ENCODE measurements at regions not wholly inside any gene's neighbourhood (a gene's known extent, or its start where the extent isn't known, plus 50 kb on each side); places are given as distances from the start of the nearest gene placed in this dataset.

- no peak overlapping the region for H3K4me3 ChIP-seq (ENCODE audit: control insufficient read depth in 2 of 3, extremely low read depth in 1 of 3, insufficient read depth in 2 of 3, low read depth in 1 of 3, low read length in 3 of 3)
- DNase-seq (ENCODE audit: low read depth, low spot score) (no peak), FAIRE-seq (no peak)
- no peaks in the 10 kb centered on the region for H4K20me1 ChIP-seq (ENCODE audit: control insufficient read depth, extremely low read depth, insufficient read depth, low read length)
- dilution Hi-C loops (cut with MboI; ENCODE audit: extremely low pct_ligation_motif_present, low sequenced_read_pairs), result no loop called here
- H3K36me3 ChIP-seq (ENCODE audit: control insufficient read depth in 2 of 2, extremely low read depth in 1 of 2, insufficient read depth in 2 of 2, low read length in 2 of 2), result no peaks in the 10 kb centered on the region
- no peak overlapping the region for H2AFZ ChIP-seq (ENCODE audit: control insufficient read depth, low read length)
- no peak overlapping the region for H3K9ac ChIP-seq (ENCODE audit: control insufficient read depth, extremely low read depth, insufficient read depth, low read length)
- TF ChIP-seq EZH2 (IDR thresholded peaks at IDR 0.05; ENCODE audit: low read length) (no peak), CTCF (optimal IDR thresholded peaks at IDR 0.05 in 1 of 3, IDR thresholded peaks at IDR 0.05 in 1 of 3, conservative IDR thresholded peaks at IDR 0.05 in 1 of 3; ENCODE audit: extremely low read depth in 1 of 3, insufficient read depth in 2 of 3, low read length in 3 of 3) (no peak)
- H3K9me3 ChIP-seq (ENCODE audit: control insufficient read depth, low read depth, low read length), result no peaks in the 10 kb centered on the region
- H3K79me2 ChIP-seq (ENCODE audit: control insufficient read depth, insufficient read depth, low read length), result no peaks in the 10 kb centered on the region
- no peaks in the 10 kb centered on the region for H3K4me1 ChIP-seq (ENCODE audit: control insufficient read depth, extremely low read depth, insufficient read depth, low read length)
- no peaks in the 10 kb centered on the region for H3K9me1 ChIP-seq (ENCODE audit: control insufficient read depth, extremely low read depth, insufficient read depth, low read length)
- H3K4me2 ChIP-seq (ENCODE audit: control insufficient read depth, extremely low read depth, insufficient read depth, low read depth, low read length), result no peak overlapping the region
- no peak overlapping the region for H3K27ac ChIP-seq (ENCODE audit: control insufficient read depth, insufficient read depth, low read length)
- H3K27me3 ChIP-seq (ENCODE audit: control insufficient read depth, extremely low read depth, insufficient read depth, low read length), result no peaks in the 10 kb centered on the region
These were observed 412.5 kb upstream of the RARB start for GRCh38 chr3:25015599-25015998.

DNA sequence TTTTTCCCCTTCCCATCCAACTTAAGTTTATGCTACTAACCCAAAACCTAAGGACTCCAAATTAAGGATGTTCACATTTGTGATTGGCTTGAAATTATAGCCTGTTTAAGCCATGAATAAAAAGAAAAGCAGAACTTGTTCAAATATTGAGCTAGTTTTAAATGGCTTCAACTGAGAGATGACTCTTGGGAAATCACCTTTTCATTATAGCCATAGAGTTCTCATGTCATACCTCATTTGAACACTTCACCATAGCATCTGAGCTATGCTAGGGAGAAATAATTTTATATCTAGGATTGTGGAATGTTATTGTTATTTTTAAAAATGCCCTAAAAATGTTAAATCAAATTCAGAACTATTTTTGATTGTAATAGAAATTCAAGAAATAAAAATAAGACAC, 409.2 kb upstream of the RARB start:
- Histone ChIP-seq H3K36me3 (ENCODE audit: control insufficient read depth in 2 of 2, extremely low read depth in 1 of 2, insufficient read depth in 2 of 2, low read length in 2 of 2) (no peaks in the 10 kb centered on the region), H2AFZ (ENCODE audit: control insufficient read depth, low read length) (no peak overlapping the region), H3K4me1 (ENCODE audit: control insufficient read depth, extremely low read depth, insufficient read depth, low read length) (no peaks in the 10 kb centered on the region), H4K20me1 (ENCODE audit: control insufficient read depth, extremely low read depth, insufficient read depth, low read length) (no peaks in the 10 kb centered on the region), H3K4me3 (ENCODE audit: control insufficient read depth in 2 of 3, extremely low read depth in 1 of 3, insufficient read depth in 2 of 3, low read depth in 1 of 3, low read length in 3 of 3) (no peak overlapping the region), H3K9me1 (ENCODE audit: control insufficient read depth, extremely low read depth, insufficient read depth, low read length) (no peaks in the 10 kb centered on the region), H3K9ac (ENCODE audit: control insufficient read depth, extremely low read depth, insufficient read depth, low read length) (no peak overlapping the region), H3K9me3 (ENCODE audit: control insufficient read depth, low read depth, low read length) (no peaks in the 10 kb centered on the region), H3K4me2 (ENCODE audit: control insufficient read depth, extremely low read depth, insufficient read depth, low read depth, low read length) (no peak overlapping the region), H3K27ac (ENCODE audit: control insufficient read depth, insufficient read depth, low read length) (no peak overlapping the region), H3K27me3 (ENCODE audit: control insufficient read depth, extremely low read depth, insufficient read depth, low read length) (no peaks in the 10 kb centered on the region), H3K79me2 (ENCODE audit: control insufficient read depth, insufficient read depth, low read length) (no peaks in the 10 kb centered on the region)
- TF ChIP-seq CTCF (optimal IDR thresholded peaks at IDR 0.05 in 1 of 3, IDR thresholded peaks at IDR 0.05 in 1 of 3, conservative IDR thresholded peaks at IDR 0.05 in 1 of 3; ENCODE audit: extremely low read depth in 1 of 3, insufficient read depth in 2 of 3, low read length in 3 of 3), result no peak
- TF ChIP-seq EZH2 (IDR thresholded peaks at IDR 0.05; ENCODE audit: low read length), result no peak
- no peak for DNase-seq (ENCODE audit: low read depth, low spot score)
- no peak for FAIRE-seq
- dilution Hi-C loops (cut with MboI; ENCODE audit: extremely low pct_ligation_motif_present, low sequenced_read_pairs), result no loop called here
